HG02852 (cell line): ENCODE measurements at regions not wholly inside any gene's neighbourhood (a gene's known extent, or its start where the extent isn't known, plus 50 kb on each side); places are given as distances from the start of the nearest gene placed in this dataset.
"Not testable (repeated sequence)": the region's sequence is repeated elsewhere in the genome, so short reads cannot be mapped to it uniquely, and the experiment has no call there.

Source experiments
- ATAC-seq: cut with Tn5 transposase; IDR thresholded peaks from one replicate; pipeline ENCODE4 v1.9.1; 2021; ENCODE audit warnings: mild to moderate bottlenecking, moderate library complexity; ENCODE audit not compliant: unreplicated experiment

GRCh38 chr6:4725136-4725760, 51.0 kb upstream of the CDYL start:
- ATAC-seq: not testable (repeated sequence)

- ATAC-seq: not testable (repeated sequence)
These were observed 51.5 kb upstream of the CDYL start for GRCh38 chr6:4724727-4725126.

- no peak for ATAC-seq
These were observed 52.8 kb upstream of the CDYL start for GRCh38 chr6:4723383-4723782.

- ATAC-seq: not testable (repeated sequence)
These were observed 54.8 kb upstream of the CDYL start for GRCh38 chr6:4721368-4721767.

- no peak for ATAC-seq
These were observed 56.7 kb upstream of the CDYL start for GRCh38 chr6:4719491-4719890.

- ATAC-seq: no peak
These were observed 58.3 kb upstream of the CDYL start for GRCh38 chr6:4717856-4718255.

GRCh38 chr6:4717124-4717523, 59.1 kb upstream of the CDYL start:
- ATAC-seq: no peak

GRCh38 chr6:4714961-4715501, 61.2 kb upstream of the CDYL start:
- ATAC-seq: no peak

GRCh38 chr6:4712291-4712690, 63.9 kb upstream of the CDYL start:
- no peak for ATAC-seq

- no peak for ATAC-seq
These were observed 69.2 kb upstream of the CDYL start for GRCh38 chr6:4707011-4707410.

GRCh38 chr6:4705809-4706208, 70.4 kb upstream of the CDYL start:
- ATAC-seq: no peak

- ATAC-seq: no peak
These were observed 72.8 kb upstream of the CDYL start for GRCh38 chr6:4703382-4703781.

GRCh38 chr6:4698901-4699659, 77.1 kb upstream of the CDYL start:
- ATAC-seq: no peak

GRCh38 chr6:4693173-4693970, 82.8 kb upstream of the CDYL start:
- no peak for ATAC-seq

GRCh38 chr6:4692664-4693063, 83.5 kb upstream of the CDYL start:
- ATAC-seq: no peak

- ATAC-seq: no peak
These were observed 87.9 kb upstream of the CDYL start for GRCh38 chr6:4687989-4688947.

GRCh38 chr6:4687656-4687988, 88.6 kb upstream of the CDYL start:
- ATAC-seq: no peak

GRCh38 chr6:4682431-4683097, 93.6 kb upstream of the CDYL start:
- no peak for ATAC-seq

GRCh38 chr6:4678506-4679300, 97.5 kb upstream of the CDYL start:
- no peak for ATAC-seq
